ENCODE measurements at regions not wholly inside any gene's neighbourhood (a gene's known extent, or its start where the extent isn't known, plus 50 kb on each side); places are given as distances from the start of the nearest gene placed in this dataset.

GRCh38 chr3:79910337-79910736, 142.5 kb upstream of the ROBO1 start:
- no peak overlapping the region for H3K27ac ChIP-seq
- no peaks in the 10 kb centered on the region for H3K36me3 ChIP-seq
- no peak overlapping the region for H3K4me3 ChIP-seq
- H3K4me1 ChIP-seq = no peaks in the 10 kb centered on the region
- no peaks in the 10 kb centered on the region for H3K9me3 ChIP-seq
- no peak for DNase-seq
- H3K27me3 ChIP-seq = no peaks in the 10 kb centered on the region
- no peak for TF ChIP-seq CTCF (IDR thresholded peaks at IDR 0.05)
- no peak for TF ChIP-seq POLR2A (IDR thresholded peaks at IDR 0.05)

GRCh38 chr3:79906106-79906505, 138.3 kb upstream of the ROBO1 start:
- H3K4me3 ChIP-seq = no peak overlapping the region
- H3K27ac ChIP-seq = no peak overlapping the region
- DNase-seq = no peak
- TF ChIP-seq POLR2A (IDR thresholded peaks at IDR 0.05) (no peak), CTCF (IDR thresholded peaks at IDR 0.05) (no peak)
- H3K27me3 ChIP-seq = no peaks in the 10 kb centered on the region
- H3K4me1 ChIP-seq = no peaks in the 10 kb centered on the region
- no peaks in the 10 kb centered on the region for H3K9me3 ChIP-seq
- no peaks in the 10 kb centered on the region for H3K36me3 ChIP-seq

- H3K27me3 ChIP-seq = no peaks in the 10 kb centered on the region
- no peaks in the 10 kb centered on the region for H3K36me3 ChIP-seq
- no peak overlapping the region for H3K4me3 ChIP-seq
- no peak for TF ChIP-seq POLR2A (IDR thresholded peaks at IDR 0.05)
- no peak for TF ChIP-seq CTCF (IDR thresholded peaks at IDR 0.05)
- DNase-seq = no peak
- H3K9me3 ChIP-seq = no peaks in the 10 kb centered on the region
- H3K4me1 ChIP-seq = no peaks in the 10 kb centered on the region
- H3K27ac ChIP-seq = no peak overlapping the region
Measured at GRCh38 chr3:79902151-79902550, 134.4 kb upstream of the ROBO1 start.

GRCh38 chr3:79898907-79899306, 131.1 kb upstream of the ROBO1 start:
- Histone ChIP-seq H3K4me3 (no peak overlapping the region), H3K36me3 (no peaks in the 10 kb centered on the region), H3K9me3 (no peaks in the 10 kb centered on the region), H3K27ac (no peak overlapping the region), H3K4me1 (no peaks in the 10 kb centered on the region), H3K27me3 (no peaks in the 10 kb centered on the region)
- TF ChIP-seq CTCF (IDR thresholded peaks at IDR 0.05) (no peak), POLR2A (IDR thresholded peaks at IDR 0.05) (no peak)
- DNase-seq = no peak

GRCh38 chr3:79896086-79896485, 128.3 kb upstream of the ROBO1 start:
- no peak overlapping the region for H3K27ac ChIP-seq
- no peaks in the 10 kb centered on the region for H3K27me3 ChIP-seq
- no peak for DNase-seq
- TF ChIP-seq POLR2A (IDR thresholded peaks at IDR 0.05) = no peak
- TF ChIP-seq CTCF (IDR thresholded peaks at IDR 0.05) = no peak
- H3K9me3 ChIP-seq = no peaks in the 10 kb centered on the region
- H3K4me3 ChIP-seq = no peak overlapping the region
- H3K36me3 ChIP-seq = no peaks in the 10 kb centered on the region
- no peaks in the 10 kb centered on the region for H3K4me1 ChIP-seq

- no peak overlapping the region for H3K4me3 ChIP-seq
- no peak for TF ChIP-seq CTCF (IDR thresholded peaks at IDR 0.05)
- no peak for TF ChIP-seq POLR2A (IDR thresholded peaks at IDR 0.05)
- no peaks in the 10 kb centered on the region for H3K27me3 ChIP-seq
- no peak overlapping the region for H3K27ac ChIP-seq
- no peaks in the 10 kb centered on the region for H3K36me3 ChIP-seq
- no peaks in the 10 kb centered on the region for H3K4me1 ChIP-seq
- H3K9me3 ChIP-seq = no peaks in the 10 kb centered on the region
- no peak for DNase-seq
Measured at GRCh38 chr3:79887213-79887612, 119.4 kb upstream of the ROBO1 start.

Data from Peyer's patch (tissue), 4 donors.